Sigmoid colon (tissue), 6 donors: ENCODE measurements at regions not wholly inside any gene's neighbourhood (a gene's known extent, or its start where the extent isn't known, plus 50 kb on each side); places are given as distances from the start of the nearest gene placed in this dataset.

Source experiments
- DNase-seq: peaks from one replicate; pipeline ENCODE4 v3.0.0-alpha.2; 2019
- H3K27ac ChIP-seq, 4 donors: fragments of 200-600 bp; sonication (generic); one replicate each; pipeline ENCODE4 v1.5.1; 2016 to 2019; ENCODE audit warnings: mild to moderate bottlenecking in 1 of 4
- H3K27me3 ChIP-seq, 3 donors: fragments of 200-600 bp; sonication (generic); one replicate each; pipeline ENCODE4 v1.5.1; 2019; ENCODE audit warnings: mild to moderate bottlenecking in 1 of 3
- H3K36me3 ChIP-seq, 4 donors: fragments of 200-600 bp; sonication (generic); one replicate each; pipeline ENCODE4 v1.5.1; 2016 to 2019
- H3K4me1 ChIP-seq, 4 donors: fragments of 200-600 bp; sonication (generic); one replicate each; pipeline ENCODE4 v1.5.1; 2017 to 2019
- H3K4me3 ChIP-seq, 4 donors: fragments of 200-600 bp; sonication (generic); one replicate each; pipeline ENCODE4 v1.5.1; 2017 to 2019; ENCODE audit warnings: mild to moderate bottlenecking in 2 of 4, moderate library complexity in 1 of 4
- H3K9me3 ChIP-seq, 4 donors: fragments of 200-600 bp in 3 of 4; sonication (generic) in 3 of 4; one replicate each; pipeline versions ENCODE4 v1.5.1 to v1.6.1; 2013 to 2019
- CTCF ChIP-seq, 4 experiments: fragments of 450-650 bp in 3 of 4; fragments of 200-600 bp in 1 of 4; IDR thresholded peaks; one replicate each; pipeline ENCODE4 v1.5.1; 2016 to 2019; ENCODE audit warnings: antibody characterized with exemption in 4 of 4, mild to moderate bottlenecking in 3 of 4, moderate library complexity in 2 of 4
- EP300 ChIP-seq, 4 donors: sonication (generic); formaldehyde crosslinking; IDR thresholded peaks; one replicate each; pipeline ENCODE4 v1.6.1; 2017; ENCODE audit warnings: antibody characterized with exemption in 4 of 4
- POLR2A ChIP-seq, 2 donors: fragments of 450-650 bp; IDR thresholded peaks; one replicate each; pipeline ENCODE4 v1.6.1; 2016; ENCODE audit warnings: antibody characterized with exemption in 2 of 2, mild to moderate bottlenecking in 2 of 2, moderate library complexity in 2 of 2
- POLR2AphosphoS5 ChIP-seq, 4 donors: sonication (generic); formaldehyde crosslinking; IDR thresholded peaks; one replicate each; pipeline ENCODE4 v1.6.1; 2017; ENCODE audit warnings: antibody characterized with exemption in 4 of 4
- WGBS, 2 donors: extraction: QIAGEN DNeasy Blood & Tissue Kit; methylation state at CpG; one replicate each; pipeline ENCODE4 v1.1.7; 2013; 5-methylcytosine and 5-hydroxymethylcytosine counted together
- intact Hi-C: fragments of 100-400 bp; cut with DNase I; formaldehyde crosslinking; loops from one replicate; pipeline ENCODE4 v1.15.1; 2023
- donor health status: healthy with polysubstance abuse.
- donor health status: healthy.

DNA sequence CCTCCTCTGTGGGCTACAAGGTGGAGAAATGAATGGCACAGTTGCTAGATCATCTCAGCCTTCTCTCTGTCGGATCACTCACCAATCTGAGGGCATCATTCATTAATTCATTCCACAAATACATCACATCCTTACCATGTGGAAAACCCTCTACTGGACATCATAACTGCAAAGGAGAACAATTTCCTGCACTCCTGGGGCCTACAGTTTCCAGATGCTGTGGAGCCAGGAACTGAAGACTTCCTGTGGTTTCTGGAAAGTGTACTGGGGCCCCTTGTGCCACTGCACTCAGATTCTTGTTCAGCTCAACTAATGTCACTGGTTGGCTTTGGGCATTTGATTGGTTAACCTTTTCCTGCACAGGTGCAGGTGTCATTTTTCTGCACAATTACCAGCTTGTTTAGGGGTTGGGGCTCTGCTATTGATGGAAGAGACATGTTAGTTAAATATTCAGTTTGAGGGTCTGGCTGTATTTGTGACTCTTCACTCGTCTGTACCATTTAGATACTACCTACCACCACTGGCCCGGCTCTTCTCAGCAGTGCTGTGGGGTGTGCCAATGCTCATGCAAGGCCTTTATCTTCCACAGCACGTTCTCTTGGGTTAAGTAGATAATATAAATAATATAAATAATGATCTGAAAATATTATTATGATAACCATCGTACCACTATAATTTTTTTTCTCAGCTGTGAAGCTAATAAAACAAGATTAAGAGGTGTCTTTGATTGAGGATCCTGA is 427.3 kb downstream of the TSN start:
- DNase-seq, result no peak
- H3K4me1 ChIP-seq, result no peaks in the 10 kb centered on the region
- WGBS, 2 donors, result 53 to 66% methylated on average over 5 of the region's 5 CpGs

DNA sequence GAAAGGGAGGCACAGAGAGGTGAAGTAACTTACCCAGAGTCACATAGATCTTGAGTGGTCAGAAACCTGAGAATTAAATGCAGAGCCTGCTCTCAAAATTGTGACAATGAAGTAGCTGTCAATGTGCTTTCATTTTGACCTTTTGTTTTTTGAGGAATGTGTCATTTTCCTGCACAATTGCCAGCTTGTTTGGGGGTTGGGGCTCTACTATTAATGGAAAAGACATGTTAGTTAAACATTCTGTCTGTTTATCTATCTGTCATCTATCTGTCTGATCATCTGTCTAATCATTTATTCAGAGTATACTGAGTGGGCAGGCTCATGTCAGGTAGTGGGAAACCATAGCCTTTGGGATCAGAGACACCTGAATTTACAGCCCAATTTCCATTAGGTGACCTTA is 428.4 kb downstream of the TSN start:
- Histone ChIP-seq H3K36me3 (no peaks in the 10 kb centered on the region), H3K9me3 (no peaks in the 10 kb centered on the region), H3K27me3 (no peaks in the 10 kb centered on the region), H3K4me3 (no peak overlapping the region), H3K4me1 (no peaks in the 10 kb centered on the region), H3K27ac (no peak overlapping the region)
- TF ChIP-seq CTCF (IDR thresholded peaks at IDR 0.05) (no peak), POLR2A (IDR thresholded peaks at IDR 0.05) (no peak), POLR2AphosphoS5 (IDR thresholded peaks at IDR 0.05) (no peak), EP300 (IDR thresholded peaks at IDR 0.05) (no peak)
- no peak for DNase-seq
- intact Hi-C loops, result no loop called here

More for the DNA sequence above, 427.3 kb downstream of the TSN start:
- Histone ChIP-seq H3K27ac (no peak overlapping the region), H3K4me3 (no peak overlapping the region), H3K27me3 (no peaks in the 10 kb centered on the region), H3K36me3 (no peaks in the 10 kb centered on the region), H3K9me3 (no peaks in the 10 kb centered on the region)
- TF ChIP-seq POLR2AphosphoS5 (IDR thresholded peaks at IDR 0.05) (no peak), POLR2A (IDR thresholded peaks at IDR 0.05) (no peak), CTCF (IDR thresholded peaks at IDR 0.05) (no peak), EP300 (IDR thresholded peaks at IDR 0.05) (no peak)
- intact Hi-C loops, result no loop called here

- Histone ChIP-seq H3K4me1 (no peaks in the 10 kb centered on the region), H3K4me3 (no peak overlapping the region), H3K27me3 (no peaks in the 10 kb centered on the region), H3K9me3 (no peaks in the 10 kb centered on the region), H3K27ac (no peak overlapping the region), H3K36me3 (no peaks in the 10 kb centered on the region)
- intact Hi-C loops, result no loop called here
- DNase-seq, result no peak
- 52 to 77% methylated on average over 9 of the region's 9 CpGs for WGBS, 2 donors
- TF ChIP-seq EP300 (IDR thresholded peaks at IDR 0.05) (no peak), CTCF (IDR thresholded peaks at IDR 0.05) (no peak), POLR2A (IDR thresholded peaks at IDR 0.05) (no peak), POLR2AphosphoS5 (IDR thresholded peaks at IDR 0.05) (no peak)
These were observed 431.3 kb downstream of the TSN start for GRCh38 chr2:122186761-122187222.

- 40 to 63% methylated on average over 5 of the region's 5 CpGs for WGBS, 2 donors
- H3K27ac ChIP-seq, result no peak overlapping the region
- TF ChIP-seq POLR2AphosphoS5 (IDR thresholded peaks at IDR 0.05), result no peak
- no peak for TF ChIP-seq POLR2A (IDR thresholded peaks at IDR 0.05)
- no peak for TF ChIP-seq EP300 (IDR thresholded peaks at IDR 0.05)
- no peak for TF ChIP-seq CTCF (IDR thresholded peaks at IDR 0.05)
- H3K9me3 ChIP-seq, result peaks cover 0 to 1% (median 0%) of the 10 kb centered on the region in 4 donors
- intact Hi-C loops, result no loop called here
- H3K36me3 ChIP-seq, result no peaks in the 10 kb centered on the region
- no peak for DNase-seq
- no peaks in the 10 kb centered on the region for H3K27me3 ChIP-seq
- no peaks in the 10 kb centered on the region for H3K4me1 ChIP-seq
- H3K4me3 ChIP-seq, result no peak overlapping the region
These were observed 435.9 kb downstream of the TSN start for GRCh38 chr2:122191331-122191730.

DNA sequence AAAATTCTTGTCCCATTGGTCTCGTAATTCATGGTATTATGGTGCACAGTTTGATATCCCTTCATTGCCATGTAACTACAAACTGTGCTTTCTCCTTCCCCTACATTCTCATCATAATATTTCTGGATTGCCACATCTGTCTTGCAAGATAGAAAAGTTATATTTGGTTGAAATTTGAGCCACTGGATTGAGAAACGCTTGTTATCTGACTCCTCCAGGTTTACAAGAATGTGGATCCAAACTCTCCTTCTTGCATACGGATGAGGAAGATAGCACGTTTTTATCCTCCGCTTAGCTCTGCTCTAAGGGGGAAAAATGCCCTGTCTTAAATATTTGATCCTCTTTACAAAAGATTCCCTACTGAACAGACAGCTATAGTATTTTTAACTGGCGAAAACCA is 438.2 kb downstream of the TSN start:
- 78 to 79% methylated on average over 6 of the region's 6 CpGs for WGBS, 2 donors
- no peaks in the 10 kb centered on the region for H3K36me3 ChIP-seq
- H3K9me3 ChIP-seq, result peaks cover 0 to 1% (median 0%) of the 10 kb centered on the region in 4 donors
- no peak for DNase-seq
- no peak for TF ChIP-seq EP300 (IDR thresholded peaks at IDR 0.05)
- no peak for TF ChIP-seq POLR2AphosphoS5 (IDR thresholded peaks at IDR 0.05)
- no peak for TF ChIP-seq POLR2A (IDR thresholded peaks at IDR 0.05)
- no peak for TF ChIP-seq CTCF (IDR thresholded peaks at IDR 0.05)
- no peaks in the 10 kb centered on the region for H3K27me3 ChIP-seq
- no peaks in the 10 kb centered on the region for H3K4me1 ChIP-seq
- intact Hi-C loops, result no loop called here
- no peak overlapping the region for H3K27ac ChIP-seq
- no peak overlapping the region for H3K4me3 ChIP-seq
